ENCODE measurements at regions not wholly inside any gene's neighbourhood (a gene's known extent, or its start where the extent isn't known, plus 50 kb on each side); places are given as distances from the start of the nearest gene placed in this dataset.

GRCh38 chr2:155256803-155257202 is 558.3 kb downstream of the KCNJ3 start:
- CTCF ChIA-PET, result no interaction called here
- peak in 1 of 2 experiments; percentile 9 for DNase-seq (ENCODE audit: low read depth in 1 of 2, low spot score in 1 of 2)
- no peaks in the 10 kb centered on the region for H3K9me3 ChIP-seq
- no peak overlapping the region for H3K27ac ChIP-seq
- H3K4me2 ChIP-seq, result no peak overlapping the region
- TF ChIP-seq ELK1 (IDR thresholded peaks at IDR 0.05; ENCODE audit: low read depth, low read length) (no peak), RNF2 (IDR thresholded peaks at IDR 0.05; ENCODE audit: borderline replicate concordance, low read depth) (no peak), EP300 (IDR thresholded peaks at IDR 0.05) (no peak), JUN (IDR thresholded peaks at IDR 0.05) (no peak), MAZ (IDR thresholded peaks at IDR 0.05; ENCODE audit: borderline replicate concordance, low read depth, low read length) (no peak), FOSL2 (IDR thresholded peaks at IDR 0.05) (no peak), FOSL2 (CRISPR knock-in tag; IDR thresholded peaks at IDR 0.05) (no peak), MAX (IDR thresholded peaks at IDR 0.05) (no peak), RFX5 (IDR thresholded peaks at IDR 0.05) (no peak), ZNF302 (CRISPR knock-in tag; IDR thresholded peaks at IDR 0.05) (no peak), KDM5A (IDR thresholded peaks at IDR 0.05) (no peak), ZC3H11A (IDR thresholded peaks at IDR 0.05) (no peak), E2F6 (IDR thresholded peaks at IDR 0.05; ENCODE audit: borderline replicate concordance, low read depth) (no peak), MYC (IDR thresholded peaks at IDR 0.05; ENCODE audit: borderline replicate concordance, low read length) (no peak), ESRRA (IDR thresholded peaks at IDR 0.05; ENCODE audit: borderline replicate concordance, low read length) (no peak), FOSB (CRISPR knock-in tag; IDR thresholded peaks at IDR 0.05) (no peak), HDAC2 (IDR thresholded peaks at IDR 0.05) (no peak), JUNB (IDR thresholded peaks at IDR 0.05) (no peak)
- no peaks in the 10 kb centered on the region for H3K4me1 ChIP-seq
- no peak for FAIRE-seq
- WGBS (ENCODE audit: missing lambda C conversion rate), result 66% methylated on average over 6 of the region's 6 CpGs
- no peak overlapping the region for H3K4me3 ChIP-seq
- no peak for ATAC-seq
- POLR2A ChIA-PET, result no interaction called here

- 3% methylated on average over 2 of the region's 2 CpGs for WGBS (ENCODE audit: missing lambda C conversion rate)
- ChIA-PET POLR2A (no interaction called here), CTCF (no interaction called here)
- 0 out of 3 replicates have a peak, but pooled peaks have one; percentile 15 for TF ChIP-seq CTCF (IDR thresholded peaks at IDR 0.05)
- TF ChIP-seq RAD21 (conservative IDR thresholded peaks at IDR 0.05 in 1 of 2, IDR thresholded peaks at IDR 0.05 in 1 of 2), result peak in 1 of 2 experiments; percentile 10; a peak in 1 of 5 replicates
- no peak for TF ChIP-seq HOXA7 (CRISPR knock-in tag; IDR thresholded peaks at IDR 0.05)
- no peak for FAIRE-seq
- Histone ChIP-seq H3K4me1 (no peaks in the 10 kb centered on the region), H3K9me3 (no peaks in the 10 kb centered on the region), H3K4me3 (no peak overlapping the region), H3K4me2 (no peak overlapping the region), H3K27ac (no peak overlapping the region)
- peak; percentile 56 to 80; a peak in 5 of 6 replicates for ATAC-seq
- DNase-seq (ENCODE audit: low read depth in 1 of 2, low spot score in 1 of 2), result peak in 1 of 2 experiments; percentile 20
Observed at GRCh38 chr2:155250800-155251199, 552.3 kb downstream of the KCNJ3 start.

- no peaks in the 10 kb centered on the region for H3K9me3 ChIP-seq
- ChIA-PET CTCF (no interaction called here), POLR2A (no interaction called here)
- ATAC-seq (no peak), FAIRE-seq (no peak), DNase-seq (ENCODE audit: low read depth in 1 of 2, low spot score in 1 of 2) (no peak)
- H3K27ac ChIP-seq, result no peak overlapping the region
- H3K4me3 ChIP-seq, result no peak overlapping the region
- no peaks in the 10 kb centered on the region for H3K4me1 ChIP-seq
- 28% methylated on average over 4 of the region's 4 CpGs for WGBS (ENCODE audit: missing lambda C conversion rate)
- H3K4me2 ChIP-seq, result no peak overlapping the region
- no peak for TF ChIP-seq NFE2L2 (conservative IDR thresholded peaks at IDR 0.05; ENCODE audit: low read length)
- no peak for TF ChIP-seq GATA3 (IDR thresholded peaks at IDR 0.05; ENCODE audit: borderline replicate concordance)
- TF ChIP-seq JUN (IDR thresholded peaks at IDR 0.05), result no peak
- TF ChIP-seq RNF2 (IDR thresholded peaks at IDR 0.05; ENCODE audit: borderline replicate concordance, low read depth), result no peak
- no peak for TF ChIP-seq REST (IDR thresholded peaks at IDR 0.05)
- no peak for TF ChIP-seq KDM1A (IDR thresholded peaks at IDR 0.05; ENCODE audit: low read depth)
- TF ChIP-seq ELK1 (IDR thresholded peaks at IDR 0.05; ENCODE audit: low read depth, low read length), result no peak
- no peak for TF ChIP-seq HOXB5 (CRISPR knock-in tag; IDR thresholded peaks at IDR 0.05)
- TF ChIP-seq TFCP2L1 (CRISPR knock-in tag; IDR thresholded peaks at IDR 0.05), result no peak
- no peak for TF ChIP-seq KDM5A (IDR thresholded peaks at IDR 0.05)
- TF ChIP-seq RCOR1 (IDR thresholded peaks at IDR 0.05; ENCODE audit: low read depth, low read length), result no peak
Observed at GRCh38 chr2:155240176-155240575, 541.7 kb downstream of the KCNJ3 start.

All from A549 (cell line).